ENCODE measurements at regions not wholly inside any gene's neighbourhood (a gene's known extent, or its start where the extent isn't known, plus 50 kb on each side); places are given as distances from the start of the nearest gene placed in this dataset.
A peak's percentile ranks its signal among the peaks of the same experiment; 100 is the strongest.

DNA sequence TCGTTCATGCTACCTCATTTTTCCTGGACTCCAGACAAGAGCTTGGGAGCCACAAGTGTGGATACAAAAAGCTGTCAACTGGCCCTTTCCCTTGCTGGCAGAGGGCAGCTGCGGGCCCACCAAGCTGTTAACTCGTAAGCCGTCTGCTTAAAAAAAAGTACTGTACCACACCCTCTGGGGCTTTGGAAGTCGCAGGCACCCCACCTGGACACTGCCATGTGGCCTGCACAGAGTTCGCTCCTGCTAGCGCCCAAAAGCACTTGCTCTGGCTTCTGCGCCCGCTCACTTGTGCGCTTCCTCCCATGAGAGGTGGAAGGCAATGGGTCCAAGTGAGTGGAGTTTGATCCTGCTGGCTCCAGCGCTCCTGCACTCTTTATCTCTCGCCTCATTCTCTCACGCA lies 476.4 kb upstream of the FSTL5 start:
- Histone ChIP-seq H3K36me3 (ENCODE audit: control insufficient read depth, insufficient read depth, low read length) (no peaks in the 10 kb centered on the region), H3K9me3 (ENCODE audit: control insufficient read depth, low read length) (peaks cover 7% of the 10 kb centered on the region), H3K4me1 (ENCODE audit: control insufficient read depth, insufficient read depth, low read length) (no peaks in the 10 kb centered on the region), H3K4me3 (ENCODE audit: low read length) (no peak overlapping the region), H3K27ac (ENCODE audit: low read depth, low read length) (no peak overlapping the region), H3K27me3 (ENCODE audit: control insufficient read depth, insufficient read depth, low read length, poor library complexity, severe bottlenecking) (no peaks in the 10 kb centered on the region), H3K9ac (ENCODE audit: extremely low read depth, low read length, poor library complexity, severe bottlenecking) (no peak overlapping the region)
- H3K4me3 Mint-ChIP-seq: no peak overlapping the region
- H3K9me3 Mint-ChIP-seq: peaks cover 7% of the 10 kb centered on the region
- H3K27me3 Mint-ChIP-seq (ENCODE audit: insufficient read depth): no peaks in the 10 kb centered on the region
- no peaks in the 10 kb centered on the region for H3K36me3 Mint-ChIP-seq (ENCODE audit: low read depth)
- TF ChIP-seq, protein P1, sequence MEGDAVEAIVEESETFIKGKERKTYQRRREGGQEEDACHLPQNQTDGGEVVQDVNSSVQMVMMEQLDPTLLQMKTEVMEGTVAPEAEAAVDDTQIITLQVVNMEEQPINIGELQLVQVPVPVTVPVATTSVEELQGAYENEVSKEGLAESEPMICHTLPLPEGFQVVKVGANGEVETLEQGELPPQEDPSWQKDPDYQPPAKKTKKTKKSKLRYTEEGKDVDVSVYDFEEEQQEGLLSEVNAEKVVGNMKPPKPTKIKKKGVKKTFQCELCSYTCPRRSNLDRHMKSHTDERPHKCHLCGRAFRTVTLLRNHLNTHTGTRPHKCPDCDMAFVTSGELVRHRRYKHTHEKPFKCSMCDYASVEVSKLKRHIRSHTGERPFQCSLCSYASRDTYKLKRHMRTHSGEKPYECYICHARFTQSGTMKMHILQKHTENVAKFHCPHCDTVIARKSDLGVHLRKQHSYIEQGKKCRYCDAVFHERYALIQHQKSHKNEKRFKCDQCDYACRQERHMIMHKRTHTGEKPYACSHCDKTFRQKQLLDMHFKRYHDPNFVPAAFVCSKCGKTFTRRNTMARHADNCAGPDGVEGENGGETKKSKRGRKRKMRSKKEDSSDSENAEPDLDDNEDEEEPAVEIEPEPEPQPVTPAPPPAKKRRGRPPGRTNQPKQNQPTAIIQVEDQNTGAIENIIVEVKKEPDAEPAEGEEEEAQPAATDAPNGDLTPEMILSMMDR (conservative IDR thresholded peaks at IDR 0.05): no peak
- no peak for DNase-seq
- H3K4me1 Mint-ChIP-seq: peaks cover 13% of the 10 kb centered on the region
- H3K27ac Mint-ChIP-seq: no peak overlapping the region
- WGBS, 2 experiments (ENCODE audit: insufficient coverage in 1 of 2, insufficient read length in 1 of 2): 93 to 96% methylated on average over 4 to 13 of the region's 13 CpGs

DNA sequence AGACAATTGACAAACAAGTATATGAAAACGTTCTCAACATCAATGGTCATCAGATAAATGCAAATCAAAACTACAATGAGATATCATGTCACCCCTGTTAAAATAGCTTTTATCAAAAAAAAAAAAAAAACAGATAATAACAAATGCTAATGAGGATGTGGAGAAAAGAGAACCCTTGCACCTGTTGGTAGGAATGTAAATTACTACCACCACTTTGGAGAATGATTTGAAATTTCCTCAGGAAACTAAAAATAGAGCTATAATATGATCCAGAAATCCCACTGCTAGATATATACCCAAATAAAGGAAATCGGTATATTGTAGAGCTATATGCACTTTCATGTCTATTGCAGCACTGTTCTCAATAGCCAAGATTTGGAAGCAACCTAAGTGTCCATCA lies 470.6 kb upstream of the FSTL5 start:
- no peaks in the 10 kb centered on the region for H3K36me3 ChIP-seq (ENCODE audit: control insufficient read depth, insufficient read depth, low read length)
- H3K4me3 ChIP-seq (ENCODE audit: low read length): no peak overlapping the region
- no peak overlapping the region for H3K9ac ChIP-seq (ENCODE audit: extremely low read depth, low read length, poor library complexity, severe bottlenecking)
- no peak overlapping the region for H3K4me3 Mint-ChIP-seq
- H3K36me3 Mint-ChIP-seq (ENCODE audit: low read depth): no peaks in the 10 kb centered on the region
- H3K4me1 Mint-ChIP-seq: no peaks in the 10 kb centered on the region
- H3K27me3 ChIP-seq (ENCODE audit: control insufficient read depth, insufficient read depth, low read length, poor library complexity, severe bottlenecking): no peaks in the 10 kb centered on the region
- TF ChIP-seq, protein P1 (conservative IDR thresholded peaks at IDR 0.05): peak; percentile 67
- peaks cover 4% of the 10 kb centered on the region for H3K9me3 Mint-ChIP-seq
- no peak overlapping the region for H3K27ac Mint-ChIP-seq
- no peak overlapping the region for H3K27ac ChIP-seq (ENCODE audit: low read depth, low read length)
- no peaks in the 10 kb centered on the region for H3K27me3 Mint-ChIP-seq (ENCODE audit: insufficient read depth)
- no peak for DNase-seq
- WGBS, 2 experiments (ENCODE audit: insufficient coverage in 1 of 2, insufficient read length in 1 of 2): 78 to 83% methylated on average over 1 to 2 of the region's 2 CpGs
- no peaks in the 10 kb centered on the region for H3K4me1 ChIP-seq (ENCODE audit: control insufficient read depth, insufficient read depth, low read length)
- H3K9me3 ChIP-seq (ENCODE audit: control insufficient read depth, low read length): peaks cover 7% of the 10 kb centered on the region

DNA sequence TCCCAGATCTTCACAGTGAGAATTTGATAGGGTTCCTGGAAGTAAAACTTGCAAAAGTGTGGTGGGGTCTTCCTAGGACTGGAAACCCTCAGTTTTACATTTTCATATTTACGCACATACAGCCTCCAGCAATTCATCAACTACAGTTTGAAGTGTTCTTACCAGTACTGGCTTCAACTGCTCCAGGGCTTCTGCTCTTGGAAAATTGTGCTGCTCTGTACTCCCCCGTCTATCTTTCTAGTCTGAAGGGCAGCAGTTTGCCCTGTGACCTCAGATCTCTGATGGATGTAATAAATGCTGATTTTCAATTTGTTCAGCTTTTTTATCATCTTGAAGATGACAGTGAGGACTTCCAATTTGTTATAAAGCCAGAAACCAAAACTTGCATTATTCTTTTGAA lies 458.9 kb upstream of the FSTL5 start:
- WGBS, 2 experiments (ENCODE audit: insufficient coverage in 1 of 2, insufficient read length in 1 of 2): 90 to 92% methylated on average over 2 of the region's 2 CpGs
- H3K9me3 ChIP-seq (ENCODE audit: control insufficient read depth, low read length): peaks cover 6% of the 10 kb centered on the region
- no peaks in the 10 kb centered on the region for H3K36me3 Mint-ChIP-seq (ENCODE audit: low read depth)

More for the DNA sequence above, 458.9 kb upstream of the FSTL5 start:
- H3K4me3 ChIP-seq (ENCODE audit: low read length): no peak overlapping the region
- H3K9ac ChIP-seq (ENCODE audit: extremely low read depth, low read length, poor library complexity, severe bottlenecking): no peak overlapping the region
- no peak for DNase-seq
- Mint-ChIP-seq H3K4me1 (no peaks in the 10 kb centered on the region), H3K4me3 (no peak overlapping the region), H3K27ac (no peak overlapping the region), H3K9me3 (peaks cover 10% of the 10 kb centered on the region), H3K27me3 (ENCODE audit: insufficient read depth) (no peaks in the 10 kb centered on the region)
- H3K27me3 ChIP-seq (ENCODE audit: control insufficient read depth, insufficient read depth, low read length, poor library complexity, severe bottlenecking): no peaks in the 10 kb centered on the region
- H3K27ac ChIP-seq (ENCODE audit: low read depth, low read length): no peak overlapping the region
- no peaks in the 10 kb centered on the region for H3K4me1 ChIP-seq (ENCODE audit: control insufficient read depth, insufficient read depth, low read length)
- TF ChIP-seq, protein P1 (conservative IDR thresholded peaks at IDR 0.05): no peak
- H3K36me3 ChIP-seq (ENCODE audit: control insufficient read depth, insufficient read depth, low read length): no peaks in the 10 kb centered on the region

Measured in endodermal cell (in vitro differentiated cells).